HFFc6 (cell line): ENCODE measurements at regions not wholly inside any gene's neighbourhood (a gene's known extent, or its start where the extent isn't known, plus 50 kb on each side); places are given as distances from the start of the nearest gene placed in this dataset.

Experiments
- DNase-seq: peaks from one replicate; pipeline ENCODE4 v3.0.0-alpha.2; 2018
- H3K27ac Mint-ChIP-seq: 2 replicates; pipeline ENCODE4 v1.8.0; 2020; ENCODE audit warnings: mild to moderate bottlenecking, mixed read lengths
- H3K27me3 Mint-ChIP-seq: 2 replicates; pipeline ENCODE4 v1.8.0; 2021; ENCODE audit warnings: mild to moderate bottlenecking, moderate library complexity, mixed read lengths; ENCODE audit not compliant: insufficient read depth
- H3K36me3 Mint-ChIP-seq: 2 replicates; pipeline ENCODE4 v1.8.0; 2021; ENCODE audit warnings: low read depth, mixed read lengths
- H3K4me1 Mint-ChIP-seq: 2 replicates; pipeline ENCODE4 v1.8.0; 2020; ENCODE audit warnings: low read depth, mixed read lengths
- H3K4me3 Mint-ChIP-seq: 2 replicates; pipeline ENCODE4 v1.8.0; 2020; ENCODE audit warnings: mild to moderate bottlenecking, moderate library complexity, mixed read lengths
- H3K9me3 Mint-ChIP-seq: 2 replicates; pipeline ENCODE4 v1.8.0; 2020; ENCODE audit warnings: mild to moderate bottlenecking, mixed read lengths
- TF ChIP-seq, protein P1 (sequence below): fragments of 200-600 bp; sonication (generic); IDR thresholded peaks from 2 replicates; pipeline ENCODE4 v1.5.0; 2021; ENCODE audit warnings: antibody characterized with exemption, mild to moderate bottlenecking

DNA sequence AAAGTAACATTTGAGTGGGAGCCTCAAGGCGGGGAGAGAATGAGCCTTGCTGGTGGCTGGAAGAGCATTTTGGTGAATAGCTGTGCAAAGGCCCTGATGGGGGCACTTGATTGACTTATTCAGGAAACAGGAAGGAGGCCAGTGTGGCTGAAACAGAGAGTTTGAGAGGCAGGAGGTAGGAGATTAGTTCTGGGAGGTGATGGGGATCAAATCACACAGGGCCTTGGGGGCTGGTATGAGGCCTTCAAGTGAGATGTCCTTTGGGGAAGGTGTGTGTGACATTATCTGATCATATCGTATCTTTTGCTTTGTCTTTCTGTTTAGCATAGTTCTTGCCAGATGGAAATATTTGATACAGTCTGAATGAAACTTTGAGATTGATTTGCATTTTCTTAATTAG is 172.3 kb downstream of the TENT4A start:
- Mint-ChIP-seq H3K4me1 (no peaks in the 10 kb centered on the region), H3K27me3 (no peaks in the 10 kb centered on the region), H3K27ac (no peak overlapping the region), H3K9me3 (peaks cover 42% of the 10 kb centered on the region), H3K4me3 (no peak overlapping the region), H3K36me3 (no peaks in the 10 kb centered on the region)
- DNase-seq, result no peak
- TF ChIP-seq, protein P1, sequence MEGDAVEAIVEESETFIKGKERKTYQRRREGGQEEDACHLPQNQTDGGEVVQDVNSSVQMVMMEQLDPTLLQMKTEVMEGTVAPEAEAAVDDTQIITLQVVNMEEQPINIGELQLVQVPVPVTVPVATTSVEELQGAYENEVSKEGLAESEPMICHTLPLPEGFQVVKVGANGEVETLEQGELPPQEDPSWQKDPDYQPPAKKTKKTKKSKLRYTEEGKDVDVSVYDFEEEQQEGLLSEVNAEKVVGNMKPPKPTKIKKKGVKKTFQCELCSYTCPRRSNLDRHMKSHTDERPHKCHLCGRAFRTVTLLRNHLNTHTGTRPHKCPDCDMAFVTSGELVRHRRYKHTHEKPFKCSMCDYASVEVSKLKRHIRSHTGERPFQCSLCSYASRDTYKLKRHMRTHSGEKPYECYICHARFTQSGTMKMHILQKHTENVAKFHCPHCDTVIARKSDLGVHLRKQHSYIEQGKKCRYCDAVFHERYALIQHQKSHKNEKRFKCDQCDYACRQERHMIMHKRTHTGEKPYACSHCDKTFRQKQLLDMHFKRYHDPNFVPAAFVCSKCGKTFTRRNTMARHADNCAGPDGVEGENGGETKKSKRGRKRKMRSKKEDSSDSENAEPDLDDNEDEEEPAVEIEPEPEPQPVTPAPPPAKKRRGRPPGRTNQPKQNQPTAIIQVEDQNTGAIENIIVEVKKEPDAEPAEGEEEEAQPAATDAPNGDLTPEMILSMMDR, result no peak

DNA sequence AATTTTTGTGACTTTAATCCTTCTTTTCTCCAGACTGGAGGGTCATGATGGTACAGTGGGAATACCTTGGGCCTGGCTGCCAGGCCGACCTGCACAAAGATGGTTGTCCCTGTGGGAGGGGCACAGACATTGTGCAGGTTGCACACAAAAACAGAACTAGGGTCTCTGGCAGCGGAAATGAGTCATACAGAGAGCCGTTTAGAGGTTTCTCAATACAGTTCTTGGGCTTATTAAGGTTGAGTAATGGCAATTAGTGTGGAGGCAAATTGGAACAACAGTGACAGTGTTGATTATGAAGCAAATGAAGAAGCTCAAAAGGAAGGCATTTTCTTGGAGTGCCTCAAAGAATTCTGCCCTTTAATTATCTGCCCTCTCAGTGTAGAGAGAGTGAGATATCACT is 173.6 kb downstream of the TENT4A start:
- H3K27me3 Mint-ChIP-seq, result no peaks in the 10 kb centered on the region
- H3K27ac Mint-ChIP-seq, result no peak overlapping the region
- no peaks in the 10 kb centered on the region for H3K36me3 Mint-ChIP-seq
- TF ChIP-seq, protein P1, result no peak
- peaks cover 44% of the 10 kb centered on the region for H3K9me3 Mint-ChIP-seq
- no peak overlapping the region for H3K4me3 Mint-ChIP-seq
- H3K4me1 Mint-ChIP-seq, result no peaks in the 10 kb centered on the region
- DNase-seq, result no peak

GRCh38 chr5:6889030-6889429 is 175.8 kb downstream of the TENT4A start:
- Mint-ChIP-seq H3K9me3 (peaks cover 51% of the 10 kb centered on the region), H3K4me3 (no peak overlapping the region), H3K27me3 (peaks cover 3% of the 10 kb centered on the region; the same call in 1 of the 2 replicates), H3K27ac (no peak overlapping the region), H3K4me1 (no peaks in the 10 kb centered on the region), H3K36me3 (no peaks in the 10 kb centered on the region)
- DNase-seq, result no peak
- TF ChIP-seq, protein P1, result no peak

GRCh38 chr5:6899221-6899620 is 186.0 kb downstream of the TENT4A start:
- no peaks in the 10 kb centered on the region; the same call in 1 of the 2 replicates for H3K36me3 Mint-ChIP-seq
- DNase-seq, result no peak
- no peak overlapping the region for H3K27ac Mint-ChIP-seq
- H3K4me1 Mint-ChIP-seq, result no peaks in the 10 kb centered on the region
- H3K4me3 Mint-ChIP-seq, result no peak overlapping the region
- peaks cover 32% of the 10 kb centered on the region for H3K9me3 Mint-ChIP-seq
- TF ChIP-seq, protein P1, result no peak
- peaks cover 1% of the 10 kb centered on the region; the same call in 1 of the 2 replicates for H3K27me3 Mint-ChIP-seq

GRCh38 chr5:6900247-6901227 is 187.3 kb downstream of the TENT4A start:
- H3K4me1 Mint-ChIP-seq, result no peaks in the 10 kb centered on the region
- no peak overlapping the region for H3K27ac Mint-ChIP-seq
- H3K9me3 Mint-ChIP-seq, result peaks cover 31% of the 10 kb centered on the region
- TF ChIP-seq, protein P1, result no peak
- no peaks in the 10 kb centered on the region; the same call in 1 of the 2 replicates for H3K36me3 Mint-ChIP-seq
- no peak overlapping the region for H3K4me3 Mint-ChIP-seq
- no peak for DNase-seq
- H3K27me3 Mint-ChIP-seq, result peaks cover 1% of the 10 kb centered on the region; the same call in 1 of the 2 replicates
